H1 (cell line): ENCODE measurements at regions not wholly inside any gene's neighbourhood (a gene's known extent, or its start where the extent isn't known, plus 50 kb on each side); places are given as distances from the start of the nearest gene placed in this dataset.

ENCODE experiments used
- BRCA1 ChIP-seq: IDR thresholded peaks from 2 replicates; pipeline ENCODE4 v1.6.1; 2012; ENCODE audit warnings: low read depth, low read length, improper control_type of control experiment
- CHD7 ChIP-seq: fragments of 300-600 bp; sonication (generic); IDR thresholded peaks from 2 replicates; pipeline ENCODE4 v1.7.1; 2012; ENCODE audit warnings: low read length, moderate library complexity, mild to moderate bottlenecking, inconsistent platforms; ENCODE audit not compliant: insufficient replicate concordance
- POLR2AphosphoS5 ChIP-seq: IDR thresholded peaks from 2 replicates; pipeline ENCODE4 v1.6.1; 2011; ENCODE audit warnings: low read depth, low read length
- RNF2 ChIP-seq: fragments of 200-900, 300-1000 bp; sonication (generic); IDR thresholded peaks from 2 replicates; pipeline ENCODE4 v1.7.1; 2016; ENCODE audit warnings: borderline replicate concordance, low read depth, mild to moderate bottlenecking, antibody characterized with exemption, low read length; ENCODE audit not compliant: poor library complexity, severe bottlenecking; ENCODE audit errors: missing control alignments
- SIN3A ChIP-seq, 2 experiments: IDR thresholded peaks in 1 of 2; conservative IDR thresholded peaks in 1 of 2; 2 replicates each; pipeline ENCODE4 v1.6.1; 2011 to 2012; ENCODE audit warnings: low read length in 2 of 2, improper control_type of control experiment in 1 of 2, low read depth in 1 of 2, mild to moderate bottlenecking in 1 of 2
- SP1 ChIP-seq: IDR thresholded peaks from 2 replicates; pipeline ENCODE4 v1.6.1; 2011; ENCODE audit warnings: low read depth, low read length
- TAF7 ChIP-seq: optimal IDR thresholded peaks from 2 replicates; pipeline ENCODE3; 2011; ENCODE audit warnings: low read depth, mild to moderate bottlenecking, inconsistent platforms, low read length, moderate library complexity, borderline replicate concordance
- TF ChIP-seq, protein P1 (sequence below): IDR thresholded peaks from 2 replicates; pipeline ENCODE4 v1.6.1; 2012; ENCODE audit warnings: low read length, inconsistent platforms

GRCh38 chr2:146602856-146603255, 1242.0 kb upstream of the ACVR2A start (continued):
- TF ChIP-seq CHD7, result no peak
- no peak for TF ChIP-seq BRCA1
- TF ChIP-seq SIN3A (conservative IDR thresholded peaks at IDR 0.05 in 1 of 2, IDR thresholded peaks at IDR 0.05 in 1 of 2; ENCODE audit: low read depth in 1 of 2, low read length in 2 of 2), result no peak
- TF ChIP-seq SP1, result no peak
- no peak for TF ChIP-seq POLR2AphosphoS5
- TF ChIP-seq, protein P1, sequence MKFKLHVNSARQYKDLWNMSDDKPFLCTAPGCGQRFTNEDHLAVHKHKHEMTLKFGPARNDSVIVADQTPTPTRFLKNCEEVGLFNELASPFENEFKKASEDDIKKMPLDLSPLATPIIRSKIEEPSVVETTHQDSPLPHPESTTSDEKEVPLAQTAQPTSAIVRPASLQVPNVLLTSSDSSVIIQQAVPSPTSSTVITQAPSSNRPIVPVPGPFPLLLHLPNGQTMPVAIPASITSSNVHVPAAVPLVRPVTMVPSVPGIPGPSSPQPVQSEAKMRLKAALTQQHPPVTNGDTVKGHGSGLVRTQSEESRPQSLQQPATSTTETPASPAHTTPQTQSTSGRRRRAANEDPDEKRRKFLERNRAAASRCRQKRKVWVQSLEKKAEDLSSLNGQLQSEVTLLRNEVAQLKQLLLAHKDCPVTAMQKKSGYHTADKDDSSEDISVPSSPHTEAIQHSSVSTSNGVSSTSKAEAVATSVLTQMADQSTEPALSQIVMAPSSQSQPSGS, result no peak
- TF ChIP-seq RNF2, result no peak
- no peak for TF ChIP-seq TAF7
